Activated CD8-positive, alpha-beta T cell treated with anti-CD3 and anti-CD28 coated beads, Interleukin-2, amount 10 ng/mL, durations not matched to agents 7 days and 5 days (primary cell): ENCODE measurements at regions not wholly inside any gene's neighbourhood (a gene's known extent, or its start where the extent isn't known, plus 50 kb on each side); places are given as distances from the start of the nearest gene placed in this dataset.

Experiments used
- ATAC-seq: fragments of 150-1000 bp; cut with Tn5 transposase; one replicate; pipeline ENCODE4 v1.10.0; 2021; ENCODE audit warnings: moderate library complexity
- CTCF ChIA-PET: fragments of 350-600 bp; sonication (Branson Sonifier 250); formaldehyde crosslinking; loops from one replicate; lab custom pipeline; 2021; ENCODE audit warnings: antibody characterized with exemption; lab: Charles Lee
- POLR2A ChIA-PET: fragments of 350-600 bp; sonication (Branson Sonifier 250); formaldehyde crosslinking; loops from one replicate; lab custom pipeline; 2021; ENCODE audit warnings: antibody characterized with exemption; lab: Charles Lee
- DNase-seq: peaks from one replicate; pipeline ENCODE4 v3.0.0-alpha.2; 2020
- H3K27ac Mint-ChIP-seq: one replicate; pipeline ENCODE4 v1.8.0; 2021; ENCODE audit warnings: mild to moderate bottlenecking, mixed read lengths
- H3K27me3 Mint-ChIP-seq: one replicate; pipeline ENCODE4 v1.8.0; 2021; ENCODE audit warnings: low read depth, mixed read lengths
- H3K36me3 Mint-ChIP-seq: one replicate; pipeline ENCODE4 v1.8.0; 2021; ENCODE audit warnings: low read depth, mixed read lengths
- H3K4me1 Mint-ChIP-seq: one replicate; pipeline ENCODE4 v1.8.0; 2021; ENCODE audit warnings: low read depth, mixed read lengths
- H3K4me3 Mint-ChIP-seq: one replicate; pipeline ENCODE4 v1.8.0; 2021; ENCODE audit warnings: mild to moderate bottlenecking, mixed read lengths
- H3K9me3 Mint-ChIP-seq: one replicate; pipeline ENCODE4 v1.8.0; 2022; ENCODE audit warnings: mixed read lengths; ENCODE audit not compliant: insufficient read depth

DNA sequence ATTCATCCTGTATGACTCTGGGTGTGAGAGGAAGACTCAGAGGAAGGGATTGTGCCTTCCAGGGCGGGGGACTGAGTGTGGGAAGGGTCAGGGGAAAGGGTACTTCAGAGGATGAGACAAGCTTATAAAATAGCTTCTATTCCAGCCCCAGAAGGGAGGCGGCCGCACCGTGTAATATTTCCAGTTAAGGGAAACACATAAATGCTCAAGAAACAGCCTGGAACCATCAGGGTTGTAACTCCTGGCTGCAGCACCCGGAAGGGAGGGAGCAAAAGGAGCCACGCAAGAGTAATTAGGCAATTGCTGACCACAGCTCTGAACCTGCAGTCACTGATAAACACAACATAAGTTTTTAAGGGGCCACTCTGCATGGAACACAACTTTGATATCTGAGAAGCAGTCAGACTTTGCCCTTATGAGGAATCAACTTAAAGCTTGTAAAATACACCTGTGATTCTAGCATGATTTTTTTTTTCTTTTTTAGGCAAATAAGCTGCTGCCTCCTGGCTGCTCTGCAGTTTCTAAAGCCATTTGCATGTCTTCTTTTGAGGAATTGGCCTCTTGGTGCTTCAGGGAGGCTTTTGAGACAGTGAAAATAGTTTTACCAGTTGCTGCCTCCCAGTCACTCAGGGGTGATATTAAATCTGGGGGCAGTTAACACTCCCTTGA is 382.7 kb downstream of the ENC1 start:
- no peak overlapping the region for H3K4me3 Mint-ChIP-seq
- POLR2A ChIA-PET = no interaction called here
- CTCF ChIA-PET = no interaction called here
- H3K9me3 Mint-ChIP-seq = no peaks in the 10 kb centered on the region
- peaks cover 6% of the 10 kb centered on the region for H3K27me3 Mint-ChIP-seq
- DNase-seq (no peak), ATAC-seq (no peak)
- H3K27ac Mint-ChIP-seq = no peak overlapping the region
- H3K4me1 Mint-ChIP-seq = no peaks in the 10 kb centered on the region
- H3K36me3 Mint-ChIP-seq = no peaks in the 10 kb centered on the region

DNA sequence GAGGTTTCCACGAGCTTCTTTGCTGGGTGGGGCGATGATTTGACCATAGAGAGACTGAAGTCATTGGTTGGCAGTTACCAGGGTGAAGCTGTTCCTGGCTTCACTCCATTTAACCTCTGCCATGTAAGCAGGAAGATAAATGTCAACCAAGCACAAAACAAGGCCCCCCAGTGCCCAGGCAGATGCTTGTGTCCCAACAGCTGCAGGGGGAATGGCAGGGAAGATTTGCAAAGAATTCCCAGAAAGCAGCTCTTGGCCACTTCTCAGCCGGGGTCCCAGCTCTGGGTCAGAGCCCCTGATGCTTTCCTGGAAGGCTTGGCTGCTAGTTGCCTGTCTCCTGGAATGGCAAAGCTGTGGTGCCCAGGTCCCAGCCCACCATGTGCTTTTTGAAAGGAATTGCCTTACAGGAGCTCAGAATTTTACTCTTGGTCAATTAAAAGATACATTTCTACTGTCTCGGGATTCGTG is 383.4 kb downstream of the ENC1 start:
- ATAC-seq = no peak
- POLR2A ChIA-PET = no interaction called here
- no peak for DNase-seq
- Mint-ChIP-seq H3K27me3 (peaks cover 6% of the 10 kb centered on the region), H3K4me1 (no peaks in the 10 kb centered on the region), H3K9me3 (no peaks in the 10 kb centered on the region), H3K4me3 (no peak overlapping the region), H3K36me3 (no peaks in the 10 kb centered on the region), H3K27ac (no peak overlapping the region)
- CTCF ChIA-PET = no interaction called here

DNA sequence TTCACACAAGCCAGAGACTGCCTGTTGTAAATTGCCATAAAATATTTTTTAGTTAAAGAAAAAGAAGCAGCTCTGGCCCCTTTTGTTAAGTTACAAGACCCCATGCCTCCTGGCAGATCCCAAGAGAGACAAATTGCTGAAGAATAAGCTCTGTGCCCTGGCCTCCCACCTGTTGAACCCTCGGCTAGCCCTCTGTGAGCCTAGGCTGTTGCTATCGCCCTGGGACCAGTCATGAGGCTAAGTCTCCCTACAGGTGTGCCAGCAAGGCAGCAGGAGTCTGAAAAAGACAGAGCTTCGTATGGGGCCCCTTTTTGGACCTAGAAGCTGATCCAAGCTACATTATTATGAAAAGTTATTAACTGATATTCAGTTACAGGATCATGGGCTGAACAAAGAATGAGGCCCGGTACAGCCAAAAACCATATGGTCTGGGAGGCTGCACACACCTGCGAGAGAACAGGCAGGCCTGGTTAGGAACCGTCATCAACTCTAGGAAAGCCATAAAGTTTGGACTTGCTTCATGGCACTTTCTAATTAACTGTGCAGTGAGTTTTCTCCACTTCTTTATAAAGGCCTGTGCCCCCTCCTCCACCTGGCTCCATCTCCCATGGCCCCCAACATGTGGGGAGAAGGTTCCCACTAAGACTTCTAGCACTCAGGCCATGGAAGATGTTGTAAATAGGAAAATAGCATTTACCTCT is 384.7 kb downstream of the ENC1 start:
- no peak overlapping the region for H3K27ac Mint-ChIP-seq
- peaks cover 6% of the 10 kb centered on the region for H3K27me3 Mint-ChIP-seq
- H3K9me3 Mint-ChIP-seq = no peaks in the 10 kb centered on the region
- CTCF ChIA-PET = no interaction called here
- POLR2A ChIA-PET = no interaction called here
- DNase-seq (no peak), ATAC-seq (no peak)
- no peak overlapping the region for H3K4me3 Mint-ChIP-seq
- no peaks in the 10 kb centered on the region for H3K4me1 Mint-ChIP-seq
- H3K36me3 Mint-ChIP-seq = no peaks in the 10 kb centered on the region

DNA sequence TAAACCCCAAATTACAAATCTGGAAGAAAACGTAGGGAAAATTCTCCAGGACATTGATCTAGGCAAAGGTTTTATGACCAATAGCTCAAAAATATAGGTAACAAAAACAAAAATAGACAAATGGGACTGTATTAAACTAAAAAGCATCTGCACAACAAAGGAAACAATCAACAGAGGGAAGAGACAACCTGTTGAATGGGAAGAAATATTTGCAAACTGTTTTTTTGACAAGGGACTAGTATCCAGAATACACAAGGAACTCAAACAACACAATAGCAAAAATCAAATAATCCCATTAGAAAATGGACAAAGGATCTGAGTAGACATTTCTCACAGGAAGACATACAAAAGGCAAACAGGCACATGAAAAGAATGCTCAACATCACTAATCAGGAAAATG is 386.3 kb downstream of the ENC1 start:
- DNase-seq = no peak
- ChIA-PET POLR2A (no interaction called here), CTCF (no interaction called here)
- Mint-ChIP-seq H3K9me3 (no peaks in the 10 kb centered on the region), H3K27me3 (peaks cover 6% of the 10 kb centered on the region), H3K4me1 (no peaks in the 10 kb centered on the region), H3K4me3 (no peak overlapping the region), H3K27ac (no peak overlapping the region), H3K36me3 (no peaks in the 10 kb centered on the region)
- ATAC-seq = no peak

DNA sequence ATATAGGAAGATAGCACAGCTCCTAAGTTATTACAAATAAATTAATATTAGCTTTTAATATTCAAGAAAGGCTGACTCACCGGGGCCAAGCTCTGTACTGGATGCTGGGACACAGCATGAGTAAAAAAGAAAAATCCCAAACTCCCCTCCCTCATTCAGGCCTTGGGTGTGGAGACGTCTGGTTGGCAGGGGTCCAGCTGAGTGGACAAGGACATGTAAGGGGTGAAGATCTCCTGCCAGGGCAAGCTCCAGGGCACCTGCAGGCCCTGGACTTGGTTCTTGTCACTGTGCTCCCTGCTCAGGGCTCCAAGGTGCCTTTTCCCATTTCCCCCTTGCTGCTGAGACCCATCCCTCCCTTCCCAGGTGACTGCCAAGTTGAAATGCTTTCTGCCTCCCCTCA is 388.5 kb downstream of the ENC1 start:
- no peak for DNase-seq
- Mint-ChIP-seq H3K9me3 (no peaks in the 10 kb centered on the region), H3K27ac (no peak overlapping the region), H3K4me1 (no peaks in the 10 kb centered on the region), H3K36me3 (no peaks in the 10 kb centered on the region), H3K27me3 (no peaks in the 10 kb centered on the region), H3K4me3 (no peak overlapping the region)
- ATAC-seq = no peak
- CTCF ChIA-PET = no interaction called here
- POLR2A ChIA-PET = no interaction called here

DNA sequence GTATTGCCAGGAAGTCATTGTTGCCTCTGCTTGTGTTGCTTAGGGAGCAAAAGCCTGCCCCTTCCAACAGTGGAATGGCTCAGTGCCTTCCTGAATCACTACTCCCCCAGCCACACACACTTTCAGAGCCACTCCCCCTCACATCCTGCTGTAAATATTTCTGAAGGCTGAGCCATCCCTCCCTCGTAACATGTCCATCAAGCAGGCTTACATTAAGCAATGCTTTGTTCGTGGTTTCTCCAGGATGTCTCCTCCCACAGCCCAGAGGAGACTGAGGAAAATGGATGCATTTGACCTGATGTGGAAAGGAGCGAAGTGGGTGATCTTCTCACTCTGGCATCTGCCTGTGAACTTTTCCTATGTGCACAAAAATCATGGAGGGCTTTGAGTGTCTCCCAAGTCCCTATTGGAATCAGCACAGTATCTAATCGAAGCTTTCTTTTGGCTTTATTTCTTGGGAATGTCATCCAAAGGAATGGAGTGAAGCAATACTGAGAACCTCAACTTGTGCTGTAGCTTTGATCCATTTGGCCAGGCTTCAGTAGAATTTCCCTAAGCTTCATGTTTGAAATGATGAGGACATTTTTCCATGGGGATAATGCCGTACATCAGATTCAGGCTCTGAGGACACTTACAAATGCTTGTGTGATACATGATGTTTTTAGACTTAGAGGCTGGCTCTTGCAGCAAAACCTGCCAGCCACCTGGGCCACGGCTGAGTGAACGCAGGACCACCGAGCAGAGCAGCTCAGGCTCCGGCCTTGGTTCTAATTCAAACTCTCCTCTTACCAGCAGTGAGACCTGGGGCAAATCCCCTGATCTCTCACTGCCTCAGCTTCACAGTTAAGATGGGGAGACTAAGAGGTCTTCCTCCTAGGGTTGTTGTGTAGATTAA is 389.1 kb downstream of the ENC1 start:
- H3K9me3 Mint-ChIP-seq = no peaks in the 10 kb centered on the region
- ChIA-PET POLR2A (no interaction called here), CTCF (no interaction called here)
- no peak for ATAC-seq
- H3K4me1 Mint-ChIP-seq = no peaks in the 10 kb centered on the region
- no peak overlapping the region for H3K27ac Mint-ChIP-seq
- no peak overlapping the region for H3K4me3 Mint-ChIP-seq
- peaks cover 2% of the 10 kb centered on the region for H3K27me3 Mint-ChIP-seq
- no peak for DNase-seq
- H3K36me3 Mint-ChIP-seq = no peaks in the 10 kb centered on the region

DNA sequence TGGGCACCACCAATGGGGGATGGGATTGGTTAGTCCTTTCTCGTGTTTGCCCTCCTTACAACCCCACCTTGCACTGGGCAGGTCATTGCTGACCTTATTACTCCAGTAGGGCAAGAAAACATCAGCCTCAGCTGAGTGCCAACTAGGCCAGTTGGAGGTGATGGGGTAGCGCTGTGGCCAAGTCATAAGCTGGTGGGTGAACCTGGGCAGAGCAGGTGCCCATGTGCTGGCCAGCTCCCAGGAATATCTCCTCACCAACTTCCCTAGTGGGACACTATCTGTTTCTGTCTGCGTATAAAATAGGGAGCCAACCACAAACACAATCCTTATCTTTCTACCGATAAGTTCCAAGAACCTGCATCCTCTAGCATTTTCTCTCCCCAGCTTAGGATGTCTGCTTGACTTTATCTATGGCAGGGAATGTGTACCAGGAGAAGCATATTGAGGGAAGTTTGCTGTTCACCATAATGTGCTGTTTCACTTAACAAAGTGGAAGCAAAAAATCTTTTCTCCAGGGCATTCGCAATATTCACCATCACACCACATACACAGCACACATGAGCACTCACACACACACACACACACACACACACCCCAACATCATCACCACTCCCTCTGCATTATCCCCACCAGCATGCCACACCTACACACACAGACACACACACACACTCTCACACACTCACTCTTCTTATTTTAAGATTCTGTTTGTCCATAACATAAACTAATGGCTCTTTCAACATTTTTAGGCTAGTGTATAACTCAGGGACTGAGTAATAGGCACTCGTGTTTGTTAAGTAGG is 390.0 kb downstream of the ENC1 start:
- no peak for ATAC-seq
- ChIA-PET CTCF (no interaction called here), POLR2A (no interaction called here)
- Mint-ChIP-seq H3K9me3 (no peaks in the 10 kb centered on the region), H3K27ac (no peak overlapping the region), H3K36me3 (no peaks in the 10 kb centered on the region), H3K4me3 (no peak overlapping the region), H3K27me3 (peaks cover 2% of the 10 kb centered on the region), H3K4me1 (no peaks in the 10 kb centered on the region)
- DNase-seq = no peak

DNA sequence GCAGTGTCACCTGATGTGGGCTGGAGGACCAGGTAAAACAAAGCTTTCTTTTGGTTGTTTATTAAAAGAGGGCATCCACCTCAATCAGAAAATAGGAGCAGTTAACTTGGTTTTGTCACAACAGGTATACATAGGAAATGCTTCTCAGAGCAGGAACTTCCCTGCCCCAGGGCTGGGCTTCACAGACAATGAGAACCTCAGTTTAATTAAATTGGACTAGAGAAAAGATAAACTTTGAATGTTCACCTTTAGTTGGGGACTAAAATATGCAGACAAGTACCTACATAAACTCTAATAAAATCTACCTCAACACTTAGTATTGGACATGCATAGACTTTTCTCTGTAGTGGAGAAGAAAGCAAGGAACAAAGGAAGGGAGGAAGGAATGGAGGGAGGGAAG is 392.0 kb downstream of the ENC1 start:
- H3K4me3 Mint-ChIP-seq = no peak overlapping the region

DNA sequence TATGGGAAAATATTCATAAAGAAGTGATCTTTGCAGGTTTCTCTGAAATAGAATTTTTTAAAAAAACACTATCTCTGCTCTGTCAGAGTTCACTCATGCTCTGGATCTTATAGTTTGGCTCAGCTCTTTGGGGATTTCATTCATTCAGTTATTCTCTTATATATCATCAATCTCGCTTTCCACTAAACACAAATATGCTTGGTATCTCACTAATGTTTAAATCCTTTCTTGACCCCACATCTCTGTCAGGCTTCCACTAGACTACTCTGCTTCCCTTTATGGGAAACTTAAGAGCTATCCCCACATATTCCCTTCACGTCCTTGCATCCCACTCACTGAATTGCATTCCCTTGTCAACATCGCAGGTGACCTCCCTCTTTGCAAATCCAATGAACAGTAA is 396.1 kb downstream of the ENC1 start:
- Mint-ChIP-seq H3K9me3 (no peaks in the 10 kb centered on the region), H3K36me3 (no peaks in the 10 kb centered on the region), H3K4me1 (no peaks in the 10 kb centered on the region), H3K4me3 (no peak overlapping the region), H3K27me3 (peaks cover 5% of the 10 kb centered on the region), H3K27ac (no peak overlapping the region)
- ATAC-seq = no peak
- ChIA-PET CTCF (no interaction called here), POLR2A (no interaction called here)
- no peak for DNase-seq

More for the DNA sequence above, 392.0 kb downstream of the ENC1 start:
- no peak for ATAC-seq
- DNase-seq = no peak
- no peaks in the 10 kb centered on the region for H3K36me3 Mint-ChIP-seq
- no peaks in the 10 kb centered on the region for H3K9me3 Mint-ChIP-seq
- no peak overlapping the region for H3K27ac Mint-ChIP-seq
- POLR2A ChIA-PET = no interaction called here
- H3K4me1 Mint-ChIP-seq = no peaks in the 10 kb centered on the region
- peaks cover 4% of the 10 kb centered on the region for H3K27me3 Mint-ChIP-seq
- CTCF ChIA-PET = no interaction called here

DNA sequence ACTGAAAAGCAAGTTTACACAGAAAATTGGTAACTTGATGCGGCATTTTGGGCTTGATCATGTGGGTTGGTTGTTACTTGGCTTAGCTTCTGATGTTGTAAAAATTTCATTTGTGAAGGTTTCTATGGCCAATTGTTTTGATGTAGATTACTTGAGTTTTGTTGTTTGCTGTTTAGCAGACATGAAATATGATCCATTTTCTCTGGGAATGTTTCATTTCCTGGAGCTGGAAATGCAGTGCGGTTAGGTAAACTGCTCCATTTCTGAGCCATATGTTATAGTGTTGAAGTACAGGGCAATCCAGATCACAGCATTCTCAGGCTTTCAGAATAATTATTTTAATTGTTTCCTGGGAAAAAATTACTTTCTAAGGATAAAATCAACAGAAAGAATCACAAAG is 396.9 kb downstream of the ENC1 start:
- ATAC-seq = no peak

DNA sequence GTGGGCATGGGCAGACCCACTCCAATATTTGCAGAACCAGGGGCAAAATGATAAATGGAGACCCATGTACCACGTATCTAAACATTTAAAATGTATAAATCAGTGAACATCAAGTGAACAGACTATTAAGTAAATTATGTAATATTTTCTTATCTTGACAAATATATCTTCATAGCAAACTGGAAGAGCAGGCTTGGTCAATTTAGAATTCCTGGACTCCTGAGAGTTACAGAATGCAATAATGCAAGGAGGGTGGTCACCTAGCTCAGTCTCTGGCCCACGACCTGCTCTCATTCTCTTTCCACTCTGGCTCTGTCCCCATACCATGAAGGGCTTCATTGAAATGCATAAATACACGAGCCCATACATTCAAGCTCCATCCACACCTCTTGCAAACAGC is 398.0 kb downstream of the ENC1 start:
- H3K27me3 Mint-ChIP-seq = peaks cover 7% of the 10 kb centered on the region
- no peaks in the 10 kb centered on the region for H3K36me3 Mint-ChIP-seq
- no peak for ATAC-seq
- no peak overlapping the region for H3K4me3 Mint-ChIP-seq
- H3K9me3 Mint-ChIP-seq = no peaks in the 10 kb centered on the region
- no peak for DNase-seq
- H3K4me1 Mint-ChIP-seq = no peaks in the 10 kb centered on the region
- ChIA-PET CTCF (no interaction called here), POLR2A (no interaction called here)
- no peak overlapping the region for H3K27ac Mint-ChIP-seq

More for the DNA sequence above, 396.9 kb downstream of the ENC1 start:
- Mint-ChIP-seq H3K36me3 (no peaks in the 10 kb centered on the region), H3K27me3 (peaks cover 7% of the 10 kb centered on the region), H3K4me3 (no peak overlapping the region), H3K27ac (no peak overlapping the region), H3K4me1 (no peaks in the 10 kb centered on the region), H3K9me3 (no peaks in the 10 kb centered on the region)
- DNase-seq = no peak
- ChIA-PET POLR2A (no interaction called here), CTCF (no interaction called here)
